ENCODE measurements at regions not wholly inside any gene's neighbourhood (a gene's known extent, or its start where the extent isn't known, plus 50 kb on each side); places are given as distances from the start of the nearest gene placed in this dataset.

- TF ChIP-seq POLR2AphosphoS5 (IDR thresholded peaks at IDR 0.05; ENCODE audit: low read depth): no peak
- TF ChIP-seq REST (IDR thresholded peaks at IDR 0.05; ENCODE audit: insufficient replicate concordance, low read depth): no peak
- no peak for TF ChIP-seq SPI1 (IDR thresholded peaks at IDR 0.05; ENCODE audit: borderline replicate concordance, low read depth)
- TF ChIP-seq GABPA (IDR thresholded peaks at IDR 0.05; ENCODE audit: low read depth): no peak
- TF ChIP-seq, protein P1, sequence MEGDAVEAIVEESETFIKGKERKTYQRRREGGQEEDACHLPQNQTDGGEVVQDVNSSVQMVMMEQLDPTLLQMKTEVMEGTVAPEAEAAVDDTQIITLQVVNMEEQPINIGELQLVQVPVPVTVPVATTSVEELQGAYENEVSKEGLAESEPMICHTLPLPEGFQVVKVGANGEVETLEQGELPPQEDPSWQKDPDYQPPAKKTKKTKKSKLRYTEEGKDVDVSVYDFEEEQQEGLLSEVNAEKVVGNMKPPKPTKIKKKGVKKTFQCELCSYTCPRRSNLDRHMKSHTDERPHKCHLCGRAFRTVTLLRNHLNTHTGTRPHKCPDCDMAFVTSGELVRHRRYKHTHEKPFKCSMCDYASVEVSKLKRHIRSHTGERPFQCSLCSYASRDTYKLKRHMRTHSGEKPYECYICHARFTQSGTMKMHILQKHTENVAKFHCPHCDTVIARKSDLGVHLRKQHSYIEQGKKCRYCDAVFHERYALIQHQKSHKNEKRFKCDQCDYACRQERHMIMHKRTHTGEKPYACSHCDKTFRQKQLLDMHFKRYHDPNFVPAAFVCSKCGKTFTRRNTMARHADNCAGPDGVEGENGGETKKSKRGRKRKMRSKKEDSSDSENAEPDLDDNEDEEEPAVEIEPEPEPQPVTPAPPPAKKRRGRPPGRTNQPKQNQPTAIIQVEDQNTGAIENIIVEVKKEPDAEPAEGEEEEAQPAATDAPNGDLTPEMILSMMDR (IDR thresholded peaks at IDR 0.05; ENCODE audit: insufficient read depth, low read length): no peak
- Histone ChIP-seq H3K4me3 (replicated peaks; ENCODE audit: insufficient read depth, low read length) (no peak overlapping the region), H3K27me3 (ENCODE audit: insufficient read depth, poor library complexity, severe bottlenecking) (no peaks in the 10 kb centered on the region), H3K27ac (replicated peaks) (no peak overlapping the region)
- no peak for DNase-seq (ENCODE audit: low read depth in 1 of 2, low spot score in 1 of 2)
Measured at GRCh38 chr1:193394336-193394735, 207.9 kb upstream of the B3GALT2 start.

GRCh38 chr1:193392686-193393085, 206.3 kb upstream of the B3GALT2 start:
- DNase-seq (ENCODE audit: low read depth in 1 of 2, low spot score in 1 of 2): no peak
- no peak for TF ChIP-seq REST (IDR thresholded peaks at IDR 0.05; ENCODE audit: insufficient replicate concordance, low read depth)
- TF ChIP-seq GABPA (IDR thresholded peaks at IDR 0.05; ENCODE audit: low read depth): no peak
- no peak for TF ChIP-seq SPI1 (IDR thresholded peaks at IDR 0.05; ENCODE audit: borderline replicate concordance, low read depth)
- TF ChIP-seq, protein P1 (IDR thresholded peaks at IDR 0.05; ENCODE audit: insufficient read depth, low read length): no peak

DNA sequence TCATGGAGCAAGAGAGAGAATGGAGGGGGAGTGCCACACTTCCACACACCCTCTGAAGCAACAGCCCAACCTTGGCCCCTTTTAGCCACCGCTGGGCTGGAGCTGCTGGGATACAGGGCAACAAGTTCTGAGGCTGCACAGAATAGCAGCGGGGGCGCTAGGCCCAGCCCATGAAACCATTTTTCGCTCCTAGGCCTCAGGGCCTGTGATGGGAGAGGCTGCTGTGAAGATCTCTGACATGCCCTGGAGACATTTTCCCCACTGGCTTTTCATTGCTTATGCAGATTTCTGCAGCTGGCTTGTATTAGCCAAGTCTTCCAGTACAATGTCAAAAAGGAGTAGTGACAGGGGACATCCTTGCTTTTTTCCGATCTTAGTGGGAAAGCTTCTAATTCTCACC, 202.3 kb upstream of the B3GALT2 start:
- H3K27me3 ChIP-seq (ENCODE audit: insufficient read depth, poor library complexity, severe bottlenecking): no peaks in the 10 kb centered on the region
- DNase-seq (ENCODE audit: low read depth in 1 of 2, low spot score in 1 of 2): no peak
- H3K27ac ChIP-seq (replicated peaks): no peak overlapping the region
- no peak overlapping the region for H3K4me3 ChIP-seq (replicated peaks; ENCODE audit: insufficient read depth, low read length)
- TF ChIP-seq SPI1 (IDR thresholded peaks at IDR 0.05; ENCODE audit: borderline replicate concordance, low read depth) (no peak), POLR2AphosphoS5 (IDR thresholded peaks at IDR 0.05; ENCODE audit: low read depth) (no peak), REST (IDR thresholded peaks at IDR 0.05; ENCODE audit: insufficient replicate concordance, low read depth) (no peak), GABPA (IDR thresholded peaks at IDR 0.05; ENCODE audit: low read depth) (no peak)
- TF ChIP-seq, protein P1 (IDR thresholded peaks at IDR 0.05; ENCODE audit: insufficient read depth, low read length): no peak

More at GRCh38 chr1:193392686-193393085, 206.3 kb upstream of the B3GALT2 start:
- Histone ChIP-seq H3K27ac (replicated peaks) (no peak overlapping the region), H3K4me3 (replicated peaks; ENCODE audit: insufficient read depth, low read length) (no peak overlapping the region), H3K27me3 (ENCODE audit: insufficient read depth, poor library complexity, severe bottlenecking) (no peaks in the 10 kb centered on the region)

Data from HL-60 (cell line).